Lower leg skin (tissue), 4 donors: ENCODE measurements at regions not wholly inside any gene's neighbourhood (a gene's known extent, or its start where the extent isn't known, plus 50 kb on each side); places are given as distances from the start of the nearest gene placed in this dataset.

ENCODE experiments used
- DNase-seq, 2 donors: peaks; one replicate each; pipeline ENCODE4 v3.0.0-alpha.2; 2019; ENCODE audit warnings: low spot score in 2 of 2
- H3K4me3 ChIP-seq: fragments of 200-600 bp; sonication (generic); 2 replicates; pipeline ENCODE4 v1.5.1; 2017; ENCODE audit warnings: mild to moderate bottlenecking, low read depth; ENCODE audit not compliant: poor library complexity, severe bottlenecking
- CTCF ChIP-seq, 3 donors: fragments of 450-650 bp; IDR thresholded peaks; one replicate each; pipeline ENCODE4 v1.5.1; 2016; ENCODE audit warnings: antibody characterized with exemption in 3 of 3, mild to moderate bottlenecking in 3 of 3, moderate library complexity in 2 of 3
- POLR2A ChIP-seq, 2 donors: fragments of 450-650 bp; IDR thresholded peaks; one replicate each; pipeline ENCODE4 v1.6.1; 2016 to 2017; ENCODE audit warnings: antibody characterized with exemption in 2 of 2, mild to moderate bottlenecking in 1 of 2, moderate library complexity in 1 of 2
- WGBS, 2 donors: methylation state at CpG; one replicate each; pipeline ENCODE4 v1.1.5; 2018; 5-methylcytosine and 5-hydroxymethylcytosine counted together
- intact Hi-C: fragments of 100-400 bp; cut with DNase I; formaldehyde crosslinking; loops from one replicate; pipeline ENCODE4 v1.15.0; 2023; ENCODE audit warnings: low total_unique reads

DNA sequence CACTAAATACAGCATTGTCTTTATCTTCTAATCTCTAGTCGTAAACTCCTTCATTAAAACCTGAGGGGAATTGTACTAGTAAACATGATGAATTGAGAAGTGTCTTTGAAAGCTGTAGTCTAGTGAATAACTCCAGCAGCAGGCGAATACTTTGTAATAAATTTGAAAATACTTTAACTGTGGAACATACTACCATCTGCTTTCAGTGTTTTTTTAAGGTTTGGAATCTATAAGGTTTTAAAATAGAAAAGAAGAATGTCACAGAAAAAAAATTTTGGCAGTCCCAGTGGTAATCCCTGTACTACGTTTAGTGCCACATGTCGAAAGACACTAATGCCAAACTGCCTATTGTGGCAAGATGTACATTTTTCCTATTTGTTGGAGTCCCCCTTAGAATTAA lies 379.0 kb upstream of the NUDT12 start:
- TF ChIP-seq POLR2A (IDR thresholded peaks at IDR 0.05) (no peak), CTCF (IDR thresholded peaks at IDR 0.05) (no peak)
- no peak for DNase-seq
- 44 to 50% methylated on average over 4 of the region's 4 CpGs for WGBS, 2 donors
- intact Hi-C loops: no loop called here
- no peak overlapping the region for H3K4me3 ChIP-seq

- 52 to 53% methylated on average over 5 of the region's 5 CpGs for WGBS, 2 donors
- intact Hi-C loops: no loop called here
- TF ChIP-seq POLR2A (IDR thresholded peaks at IDR 0.05) (no peak), CTCF (IDR thresholded peaks at IDR 0.05) (no peak)
- no peak for DNase-seq
- no peak overlapping the region for H3K4me3 ChIP-seq
Observed at GRCh38 chr5:103938146-103938695, 375.6 kb upstream of the NUDT12 start.

GRCh38 chr5:103929338-103930013 lies 366.9 kb upstream of the NUDT12 start:
- WGBS, 2 donors: 42 to 44% methylated on average over 2 of the region's 2 CpGs
- TF ChIP-seq CTCF (IDR thresholded peaks at IDR 0.05) (no peak), POLR2A (IDR thresholded peaks at IDR 0.05) (no peak)
- no peak overlapping the region for H3K4me3 ChIP-seq
- intact Hi-C loops: no loop called here
- no peak for DNase-seq

- no peak for DNase-seq
- WGBS, 2 donors: 72 to 83% methylated on average over 1 of the region's 1 CpG
- TF ChIP-seq POLR2A (IDR thresholded peaks at IDR 0.05) (no peak), CTCF (IDR thresholded peaks at IDR 0.05) (no peak)
- H3K4me3 ChIP-seq: no peak overlapping the region
- intact Hi-C loops: no loop called here
Observed at GRCh38 chr5:103927739-103928138, 365.1 kb upstream of the NUDT12 start.

- DNase-seq: no peak
- intact Hi-C loops: no loop called here
- no peak overlapping the region for H3K4me3 ChIP-seq
- no peak for TF ChIP-seq POLR2A (IDR thresholded peaks at IDR 0.05)
- no peak for TF ChIP-seq CTCF (IDR thresholded peaks at IDR 0.05)
Observed at GRCh38 chr5:103923616-103924168, 361.1 kb upstream of the NUDT12 start.

DNA sequence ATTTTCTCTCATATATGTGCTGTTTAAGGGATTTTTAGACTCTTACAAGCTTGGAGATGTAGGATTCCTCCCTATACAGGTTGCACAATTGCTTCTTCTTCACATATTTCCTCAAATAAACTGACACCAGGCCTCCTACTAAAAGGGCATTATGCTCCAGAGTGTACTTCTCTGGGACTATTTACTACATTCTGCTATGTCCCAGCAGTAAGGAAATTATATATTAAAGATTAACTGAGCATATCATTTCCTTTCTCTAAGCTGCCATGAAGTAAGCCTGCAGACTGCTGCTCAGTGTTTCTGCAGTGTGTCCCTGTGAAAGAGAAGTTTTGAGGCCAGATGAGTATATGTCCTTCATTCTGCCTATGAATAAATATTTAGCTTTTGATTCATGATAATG lies 356.9 kb upstream of the NUDT12 start:
- DNase-seq: no peak
- intact Hi-C loops: no loop called here
- H3K4me3 ChIP-seq: no peak overlapping the region
- no peak for TF ChIP-seq CTCF (IDR thresholded peaks at IDR 0.05)
- TF ChIP-seq POLR2A (IDR thresholded peaks at IDR 0.05): no peak
